NCI-H1417 (cell line): ENCODE measurements at regions not wholly inside any gene's neighbourhood (a gene's known extent, or its start where the extent isn't known, plus 50 kb on each side); places are given as distances from the start of the nearest gene placed in this dataset.
"Not testable (repeated sequence)": the region's sequence is repeated elsewhere in the genome, so short reads cannot be mapped to it uniquely, and the experiment has no call there.

Experiments
- DNase-seq, 3 experiments: peaks; one replicate each; lab custom pipeline; 2025; lab: John Stamatoyannopoulos, UW

DNA sequence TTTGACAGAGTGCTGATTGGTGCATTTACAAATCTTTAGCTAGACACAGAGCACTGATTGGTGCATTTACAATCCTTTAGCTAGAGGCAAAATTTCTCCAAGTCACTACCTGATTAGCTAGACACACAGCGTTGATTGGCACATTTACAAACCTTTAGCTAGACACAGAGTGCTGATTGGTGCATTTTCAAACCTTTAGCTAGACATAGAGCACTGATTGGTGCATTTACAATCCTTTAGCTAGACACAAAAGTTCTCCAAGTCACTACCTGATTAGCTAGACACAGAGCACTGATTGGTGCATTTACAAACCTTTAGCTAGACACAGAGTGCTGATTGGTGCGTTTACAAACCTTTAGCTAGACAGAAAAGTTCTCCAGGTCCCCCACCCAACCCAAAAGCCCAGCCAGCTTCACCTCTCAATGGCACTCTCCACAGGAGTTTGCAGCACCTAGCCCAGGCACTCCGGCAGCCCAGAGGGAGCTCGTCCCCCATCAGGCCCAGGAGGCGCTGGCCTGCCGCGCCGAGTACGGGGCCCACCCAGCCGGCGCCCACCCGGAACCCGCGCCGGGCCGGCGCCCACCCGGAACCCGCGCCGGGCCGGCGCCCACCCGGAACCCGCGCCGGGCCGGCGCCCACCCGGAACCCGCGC is 241.8 kb downstream of the ASXL3 start:
- not testable (repeated sequence) for DNase-seq

DNA sequence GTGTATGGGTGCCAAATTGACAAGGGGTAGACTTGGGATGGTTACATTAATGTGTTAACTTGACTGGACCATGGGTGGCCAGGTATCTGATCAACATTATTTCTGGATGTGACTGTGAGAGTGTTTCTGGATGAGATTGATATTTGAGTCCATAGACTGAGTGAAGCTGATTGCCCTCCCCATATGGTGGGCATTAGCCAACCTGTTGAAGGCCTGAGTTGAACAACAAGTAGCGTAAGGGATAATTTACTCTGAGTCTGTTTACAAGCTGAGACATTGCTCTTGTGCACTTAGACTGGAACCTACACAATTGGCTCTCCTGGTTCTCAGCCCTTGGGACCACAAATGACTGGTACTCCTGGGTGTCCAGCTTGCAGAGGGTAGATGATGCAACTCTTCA is 240.1 kb downstream of the ASXL3 start:
- DNase-seq: no peak

DNA sequence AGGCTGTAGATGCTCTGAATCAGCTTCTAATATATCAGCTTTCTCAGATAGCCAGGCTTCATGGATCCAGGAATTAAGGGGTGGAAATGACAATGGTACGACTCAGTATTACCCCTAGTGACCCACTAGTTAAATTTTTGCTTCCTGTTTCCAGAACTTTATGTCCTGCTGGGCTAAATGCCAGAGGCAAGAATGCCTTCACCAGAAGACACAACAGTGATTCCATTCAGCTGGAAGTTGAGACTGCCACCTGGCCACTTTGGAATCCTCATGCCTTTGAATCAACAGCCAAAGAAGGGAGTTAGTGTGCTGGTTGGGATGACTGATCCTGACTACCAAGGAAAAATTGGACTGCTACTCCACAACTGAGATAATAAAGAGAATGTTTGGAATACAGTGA is 239.1 kb downstream of the ASXL3 start:
- DNase-seq: no peak

DNA sequence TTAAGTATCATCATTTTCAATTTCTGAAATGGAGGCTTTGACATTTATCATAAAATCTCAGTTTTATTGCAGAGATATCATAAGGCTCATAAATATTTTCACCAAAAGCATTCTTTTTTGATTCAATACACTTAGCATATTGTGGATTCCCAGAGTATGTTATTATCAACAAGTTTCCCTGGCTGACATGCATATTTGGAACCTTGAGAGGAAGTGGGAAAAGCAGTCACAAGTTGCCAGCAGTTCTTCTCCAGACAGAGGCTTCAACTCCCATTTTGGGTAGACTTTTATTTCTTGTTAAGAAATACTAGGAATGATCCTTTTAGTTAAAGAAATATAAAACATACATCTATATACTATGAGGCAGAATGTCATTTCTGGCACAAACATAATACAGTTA is 236.5 kb downstream of the ASXL3 start:
- no peak for DNase-seq

DNA sequence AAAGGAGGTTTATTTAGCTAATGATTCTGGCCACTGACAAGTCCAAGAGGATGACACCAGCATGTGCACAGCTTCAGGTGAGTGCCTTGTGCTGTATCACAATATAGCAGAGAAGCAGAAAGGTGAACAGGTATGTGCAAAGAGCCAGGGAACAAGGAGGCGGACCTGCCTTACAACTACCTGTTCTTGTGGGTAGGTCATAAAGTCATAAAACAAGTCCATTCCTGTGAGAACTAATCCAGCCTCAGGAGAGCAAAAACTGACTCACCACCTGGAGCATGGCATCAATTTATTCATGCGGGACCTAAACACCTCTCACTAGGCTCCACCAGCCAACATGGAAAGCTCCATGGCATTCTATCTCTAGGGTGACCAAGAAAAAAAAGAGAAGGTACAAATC is 234.2 kb downstream of the ASXL3 start:
- peak in 1 of 3 experiments; percentile 50 for DNase-seq

DNA sequence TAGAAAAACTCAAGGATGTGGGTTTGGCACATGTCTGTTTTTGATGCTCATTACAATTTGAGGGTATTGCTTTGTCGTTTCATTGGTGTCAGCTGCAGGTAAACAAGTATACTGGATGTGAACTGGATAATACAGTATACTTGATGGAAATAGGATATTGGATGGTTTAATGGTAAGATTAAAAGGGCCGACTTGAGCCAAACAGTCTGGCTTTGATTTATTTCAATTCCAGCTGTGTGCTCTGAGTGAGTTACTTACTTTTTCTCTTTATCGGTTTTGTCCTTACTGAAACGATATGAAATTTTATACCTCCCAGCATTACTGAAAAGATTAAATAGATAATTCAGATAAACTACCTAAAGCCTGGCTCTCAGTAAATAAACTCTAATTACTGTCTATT is 227.6 kb downstream of the ASXL3 start:
- peak in 1 of 3 experiments; percentile 36 for DNase-seq

DNA sequence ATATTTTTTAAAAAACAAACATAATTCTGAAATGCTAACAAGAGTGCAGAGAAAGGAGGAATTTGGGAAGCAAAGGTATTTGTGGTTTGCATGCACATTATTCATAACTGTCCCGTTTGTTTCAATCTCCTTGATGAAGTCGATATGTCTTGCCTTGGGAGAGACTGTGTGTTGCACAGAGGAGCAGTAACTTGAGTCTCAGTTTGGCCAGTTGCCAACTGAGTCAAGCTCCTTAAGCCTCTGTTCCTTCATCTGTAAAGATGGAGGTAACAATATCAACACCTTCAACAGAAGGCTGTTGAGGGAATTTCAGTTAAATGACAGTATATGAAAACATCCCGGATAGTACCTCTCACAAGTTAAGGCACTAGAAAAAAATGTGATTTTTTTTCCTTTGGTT is 226.2 kb downstream of the ASXL3 start:
- DNase-seq: peak; percentile 9 to 86 (median 41)

DNA sequence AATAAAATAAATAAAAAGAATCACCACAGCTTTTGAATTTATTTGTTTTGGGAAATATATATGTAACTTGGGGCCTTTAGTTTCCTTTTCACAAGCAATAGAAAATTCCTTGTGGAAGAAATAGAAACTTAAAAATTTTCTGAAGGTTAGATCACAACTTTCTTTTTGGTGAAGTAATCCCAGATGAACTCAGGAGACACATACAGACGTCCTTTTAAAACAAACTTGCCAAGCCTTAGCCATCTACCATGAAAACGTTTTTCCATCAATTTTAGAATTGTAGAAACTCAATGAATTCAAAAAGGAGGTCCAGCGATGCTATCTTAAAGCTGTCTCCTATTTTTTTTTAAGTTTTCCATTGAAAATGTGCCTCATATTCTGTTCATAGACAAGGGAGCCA is 225.6 kb downstream of the ASXL3 start:
- peak in 2 of 3 experiments; percentile 46 to 65 for DNase-seq

DNA sequence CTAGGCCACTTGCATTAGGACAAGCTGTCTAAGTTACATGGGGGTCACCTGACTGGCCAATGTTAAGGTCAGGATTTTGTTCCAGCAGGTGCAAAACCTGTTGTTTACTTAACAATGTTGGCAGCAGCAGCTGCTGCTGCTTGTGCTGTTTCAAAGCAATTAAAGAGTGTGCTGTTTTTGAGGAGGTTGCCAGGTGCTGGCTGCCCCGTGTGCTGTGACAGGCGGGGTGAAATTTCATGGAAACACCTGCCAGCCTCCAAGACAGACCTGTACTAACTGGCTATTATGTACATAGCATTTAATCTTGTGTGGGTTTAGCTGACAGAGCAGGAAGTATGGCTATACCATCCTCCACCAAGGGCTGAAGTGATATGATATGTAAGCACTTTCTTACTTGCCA is 224.9 kb downstream of the ASXL3 start:
- peak; percentile 93 to 99 (median 93) for DNase-seq
